ENCODE measurements at regions not wholly inside any gene's neighbourhood (a gene's known extent, or its start where the extent isn't known, plus 50 kb on each side); places are given as distances from the start of the nearest gene placed in this dataset.

GRCh38 chr1:99176753-99177152 is 87.5 kb upstream of the PLPPR4 start:
- TF ChIP-seq CTCF (IDR thresholded peaks at IDR 0.05) (no peak), POLR2A (IDR thresholded peaks at IDR 0.05) (no peak)
- Histone ChIP-seq H3K27ac (no peak overlapping the region), H3K36me3 (no peaks in the 10 kb centered on the region), H3K4me1 (no peaks in the 10 kb centered on the region), H3K27me3 (no peaks in the 10 kb centered on the region), H3K4me3 (no peak overlapping the region), H3K9me3 (no peaks in the 10 kb centered on the region)
- DNase-seq: no peak

GRCh38 chr1:99177465-99177864 is 86.8 kb upstream of the PLPPR4 start:
- DNase-seq: no peak
- no peaks in the 10 kb centered on the region for H3K36me3 ChIP-seq
- no peaks in the 10 kb centered on the region for H3K9me3 ChIP-seq
- no peaks in the 10 kb centered on the region for H3K4me1 ChIP-seq
- no peaks in the 10 kb centered on the region for H3K27me3 ChIP-seq
- TF ChIP-seq POLR2A (IDR thresholded peaks at IDR 0.05) (no peak), CTCF (IDR thresholded peaks at IDR 0.05) (no peak)
- no peak overlapping the region for H3K27ac ChIP-seq
- no peak overlapping the region for H3K4me3 ChIP-seq

- H3K27ac ChIP-seq: no peak overlapping the region
- DNase-seq: peak in 2 of 3 donors; percentile 52 to 86
- H3K27me3 ChIP-seq: no peaks in the 10 kb centered on the region
These were observed 83.9 kb upstream of the PLPPR4 start for GRCh38 chr1:99180343-99180808.

GRCh38 chr1:99180915-99181314 is 83.4 kb upstream of the PLPPR4 start:
- TF ChIP-seq POLR2A (IDR thresholded peaks at IDR 0.05) (no peak), CTCF (IDR thresholded peaks at IDR 0.05) (no peak)
- H3K4me3 ChIP-seq: no peak overlapping the region
- no peaks in the 10 kb centered on the region for H3K4me1 ChIP-seq
- DNase-seq: no peak
- H3K27me3 ChIP-seq: no peaks in the 10 kb centered on the region
- no peaks in the 10 kb centered on the region for H3K36me3 ChIP-seq
- H3K9me3 ChIP-seq: no peaks in the 10 kb centered on the region
- no peak overlapping the region for H3K27ac ChIP-seq

More at GRCh38 chr1:99180343-99180808, 83.9 kb upstream of the PLPPR4 start:
- Histone ChIP-seq H3K4me1 (no peaks in the 10 kb centered on the region), H3K36me3 (no peaks in the 10 kb centered on the region), H3K4me3 (no peak overlapping the region), H3K9me3 (no peaks in the 10 kb centered on the region)
- no peak for TF ChIP-seq POLR2A (IDR thresholded peaks at IDR 0.05)
- TF ChIP-seq CTCF (IDR thresholded peaks at IDR 0.05): peak; percentile 25 to 79 (median 75)

GRCh38 chr1:99181892-99182291 is 82.4 kb upstream of the PLPPR4 start:
- Histone ChIP-seq H3K27me3 (no peaks in the 10 kb centered on the region), H3K36me3 (no peaks in the 10 kb centered on the region), H3K4me1 (no peaks in the 10 kb centered on the region), H3K27ac (no peak overlapping the region), H3K4me3 (no peak overlapping the region), H3K9me3 (no peaks in the 10 kb centered on the region)
- no peak for DNase-seq
- TF ChIP-seq POLR2A (IDR thresholded peaks at IDR 0.05): no peak
- TF ChIP-seq CTCF (IDR thresholded peaks at IDR 0.05): no peak

GRCh38 chr1:99185196-99185595 is 79.1 kb upstream of the PLPPR4 start:
- H3K27ac ChIP-seq: no peak overlapping the region
- TF ChIP-seq POLR2A (IDR thresholded peaks at IDR 0.05): no peak
- no peak for TF ChIP-seq CTCF (IDR thresholded peaks at IDR 0.05)
- no peaks in the 10 kb centered on the region for H3K4me1 ChIP-seq
- no peaks in the 10 kb centered on the region for H3K36me3 ChIP-seq
- DNase-seq: no peak
- no peaks in the 10 kb centered on the region for H3K9me3 ChIP-seq
- H3K27me3 ChIP-seq: no peaks in the 10 kb centered on the region
- no peak overlapping the region for H3K4me3 ChIP-seq

Measured in Peyer's patch (tissue), 4 donors.